SU-DHL-6 (cell line): ENCODE measurements at regions not wholly inside any gene's neighbourhood (a gene's known extent, or its start where the extent isn't known, plus 50 kb on each side); places are given as distances from the start of the nearest gene placed in this dataset.

Experiments
- EZH2phosphoT487 ChIP-seq: fragments of 200-600 bp; sonication (generic), shearing (Covaris generic); conservative IDR thresholded peaks from 2 replicates; pipeline ENCODE4 v1.6.1; 2018; ENCODE audit warnings: mild to moderate bottlenecking, antibody characterized with exemption, low read length, moderate library complexity, mixed read lengths
- TF ChIP-seq, protein P1 (sequence below): fragments of 200-600 bp; sonication (generic); IDR thresholded peaks from one replicate; pipeline ENCODE4 v1.5.1; 2017; ENCODE audit warnings: antibody characterized with exemption, mild to moderate bottlenecking, low read length, moderate library complexity; ENCODE audit not compliant: insufficient read depth, poor library complexity, severe bottlenecking

DNA sequence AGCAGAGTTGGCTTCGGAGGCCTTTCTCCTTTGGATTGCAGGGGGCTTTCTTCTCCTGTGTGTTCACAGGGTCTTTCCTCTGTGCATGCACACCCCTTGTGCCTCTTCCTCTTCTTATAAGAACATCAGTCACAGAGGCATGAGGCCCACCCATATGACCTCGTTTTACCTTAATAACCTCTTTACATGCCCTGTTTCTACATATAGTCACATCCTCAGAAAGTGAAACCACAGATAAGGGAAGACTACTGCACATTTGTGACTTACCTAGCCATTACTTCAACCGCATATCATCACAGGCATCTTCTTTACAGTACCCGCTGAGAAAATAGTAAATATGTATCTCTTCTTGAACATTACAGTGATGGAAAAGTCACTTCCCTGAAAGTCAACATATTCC, 204.9 kb upstream of the TARS1 start:
- TF ChIP-seq, protein P1, sequence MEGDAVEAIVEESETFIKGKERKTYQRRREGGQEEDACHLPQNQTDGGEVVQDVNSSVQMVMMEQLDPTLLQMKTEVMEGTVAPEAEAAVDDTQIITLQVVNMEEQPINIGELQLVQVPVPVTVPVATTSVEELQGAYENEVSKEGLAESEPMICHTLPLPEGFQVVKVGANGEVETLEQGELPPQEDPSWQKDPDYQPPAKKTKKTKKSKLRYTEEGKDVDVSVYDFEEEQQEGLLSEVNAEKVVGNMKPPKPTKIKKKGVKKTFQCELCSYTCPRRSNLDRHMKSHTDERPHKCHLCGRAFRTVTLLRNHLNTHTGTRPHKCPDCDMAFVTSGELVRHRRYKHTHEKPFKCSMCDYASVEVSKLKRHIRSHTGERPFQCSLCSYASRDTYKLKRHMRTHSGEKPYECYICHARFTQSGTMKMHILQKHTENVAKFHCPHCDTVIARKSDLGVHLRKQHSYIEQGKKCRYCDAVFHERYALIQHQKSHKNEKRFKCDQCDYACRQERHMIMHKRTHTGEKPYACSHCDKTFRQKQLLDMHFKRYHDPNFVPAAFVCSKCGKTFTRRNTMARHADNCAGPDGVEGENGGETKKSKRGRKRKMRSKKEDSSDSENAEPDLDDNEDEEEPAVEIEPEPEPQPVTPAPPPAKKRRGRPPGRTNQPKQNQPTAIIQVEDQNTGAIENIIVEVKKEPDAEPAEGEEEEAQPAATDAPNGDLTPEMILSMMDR = no peak
- no peak for TF ChIP-seq EZH2phosphoT487
